ENCODE measurements at regions not wholly inside any gene's neighbourhood (a gene's known extent, or its start where the extent isn't known, plus 50 kb on each side); places are given as distances from the start of the nearest gene placed in this dataset.

GRCh38 chr2:133653056-133653455, 84.8 kb upstream of the NCKAP5 start:
- Histone ChIP-seq H3K79me2 (ENCODE audit: insufficient read depth) (no peaks in the 10 kb centered on the region), H3K9me3 (no peaks in the 10 kb centered on the region), H3F3A (replicated peaks; ENCODE audit: insufficient read depth) (no peaks in the 10 kb centered on the region), H2AFZ (ENCODE audit: low read depth) (no peak overlapping the region), H3K9ac (no peak overlapping the region), H3K4me1 (ENCODE audit: control insufficient read depth in 1 of 2, insufficient read depth in 2 of 2, low read depth in 1 of 2, low read length in 1 of 2) (peaks cover 0 to 5% of the 10 kb centered on the region in 2 experiments; a peak in 1 of 4 replicates), H3K27me3 (ENCODE audit: insufficient read depth) (no peaks in the 10 kb centered on the region), H3K9me2 (no peaks in the 10 kb centered on the region), H3K4me3 (ENCODE audit: low read depth in 2 of 2, low read length in 1 of 2) (no peak overlapping the region), H4K20me1 (ENCODE audit: insufficient read depth) (no peaks in the 10 kb centered on the region), H3K27ac (ENCODE audit: low read depth in 2 of 2, low read length in 1 of 2) (no peak overlapping the region), H3K36me3 (replicated peaks in 1 of 2; ENCODE audit: control insufficient read depth in 1 of 2, insufficient read depth in 2 of 2, low read length in 1 of 2) (no peaks in the 10 kb centered on the region), H3K4me2 (no peak overlapping the region)
- ChIA-PET POLR2A (no interaction called here), CTCF (no interaction called here)
- no peak for DNase-seq
- TF ChIP-seq MXI1 (IDR thresholded peaks at IDR 0.05; ENCODE audit: low read depth, low read length) (no peak), MEF2A (IDR thresholded peaks at IDR 0.05; ENCODE audit: borderline replicate concordance, low read depth) (no peak), RFX5 (IDR thresholded peaks at IDR 0.05; ENCODE audit: low read length) (no peak), POLR2AphosphoS5 (IDR thresholded peaks at IDR 0.05; ENCODE audit: low read depth, low read length) (no peak)

- CTCF ChIA-PET = interaction anchor here (1.2 to 1.3 kb wide), 2 partner anchors 9 to 19 kb away, joined by 3 to 4 read pairs; no protein-coding TSS in a partner anchor
These were observed 86.7 kb upstream of the NCKAP5 start for GRCh38 chr2:133654949-133655348.

DNA sequence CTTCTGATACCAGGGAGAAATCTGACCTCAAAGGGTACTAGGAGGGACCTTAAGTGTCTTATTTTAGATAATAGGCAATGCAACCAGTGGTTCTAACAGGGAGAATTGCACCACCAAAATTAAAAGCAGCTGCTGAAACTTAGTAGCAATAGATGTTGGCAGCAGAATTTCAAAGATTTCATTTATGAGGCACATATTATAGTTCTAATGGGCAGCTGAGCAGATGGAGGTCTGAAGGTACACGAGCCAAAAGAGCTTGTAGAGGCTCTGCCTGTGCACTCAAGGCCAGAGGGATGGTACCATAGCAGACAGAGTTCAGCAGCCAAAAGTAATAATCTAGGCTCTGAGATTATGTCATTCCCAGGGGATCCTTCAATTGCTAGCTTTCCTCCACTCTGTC, 87.3 kb upstream of the NCKAP5 start:
- H3K27me3 ChIP-seq (ENCODE audit: insufficient read depth) = no peaks in the 10 kb centered on the region
- POLR2A ChIA-PET = no interaction called here
- H3K4me1 ChIP-seq (ENCODE audit: control insufficient read depth in 1 of 2, insufficient read depth in 2 of 2, low read depth in 1 of 2, low read length in 1 of 2) = peaks cover 0 to 5% of the 10 kb centered on the region in 2 experiments; a peak in 2 of 4 replicates
- H3K4me2 ChIP-seq = no peak overlapping the region
- no peaks in the 10 kb centered on the region for H3K9me3 ChIP-seq
- no peaks in the 10 kb centered on the region for H3F3A ChIP-seq (replicated peaks; ENCODE audit: insufficient read depth)
- no peaks in the 10 kb centered on the region for H3K36me3 ChIP-seq (replicated peaks in 1 of 2; ENCODE audit: control insufficient read depth in 1 of 2, insufficient read depth in 2 of 2, low read length in 1 of 2)
- no peak overlapping the region for H3K27ac ChIP-seq (ENCODE audit: low read depth in 2 of 2, low read length in 1 of 2)
- no peak overlapping the region for H3K9ac ChIP-seq
- CTCF ChIA-PET = interaction anchor here (0.9 to 1.2 kb wide), 2 partner anchors 9 to 30 kb away, joined by 3 read pairs; no protein-coding TSS in a partner anchor
- TF ChIP-seq RFX5 (IDR thresholded peaks at IDR 0.05; ENCODE audit: low read length) = no peak
- TF ChIP-seq RCOR1 (IDR thresholded peaks at IDR 0.05; ENCODE audit: low read length) = no peak
- no peak for TF ChIP-seq EZH2phosphoT487 (IDR thresholded peaks at IDR 0.05; ENCODE audit: borderline replicate concordance, low read depth)
- TF ChIP-seq MEF2A (IDR thresholded peaks at IDR 0.05; ENCODE audit: borderline replicate concordance, low read depth) = no peak
- TF ChIP-seq, protein P1, sequence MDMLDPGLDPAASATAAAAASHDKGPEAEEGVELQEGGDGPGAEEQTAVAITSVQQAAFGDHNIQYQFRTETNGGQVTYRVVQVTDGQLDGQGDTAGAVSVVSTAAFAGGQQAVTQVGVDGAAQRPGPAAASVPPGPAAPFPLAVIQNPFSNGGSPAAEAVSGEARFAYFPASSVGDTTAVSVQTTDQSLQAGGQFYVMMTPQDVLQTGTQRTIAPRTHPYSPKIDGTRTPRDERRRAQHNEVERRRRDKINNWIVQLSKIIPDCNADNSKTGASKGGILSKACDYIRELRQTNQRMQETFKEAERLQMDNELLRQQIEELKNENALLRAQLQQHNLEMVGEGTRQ (IDR thresholded peaks at IDR 0.05; ENCODE audit: borderline replicate concordance, low read depth, low read length) = no peak
- TF ChIP-seq JUND (IDR thresholded peaks at IDR 0.05) = no peak
- TF ChIP-seq ZBTB33 (IDR thresholded peaks at IDR 0.05; ENCODE audit: borderline replicate concordance, low read depth) = no peak
- H3K4me3 ChIP-seq (ENCODE audit: low read depth in 2 of 2, low read length in 1 of 2) = no peak overlapping the region
- no peak overlapping the region for H2AFZ ChIP-seq (ENCODE audit: low read depth)
- WGBS (ENCODE audit: low lambda C conversion rate) = 27% methylated on average over 1 of the region's 1 CpG
- H3K79me2 ChIP-seq (ENCODE audit: insufficient read depth) = no peaks in the 10 kb centered on the region
- H3K9me2 ChIP-seq = no peaks in the 10 kb centered on the region
- DNase-seq = no peak
- no peaks in the 10 kb centered on the region for H4K20me1 ChIP-seq (ENCODE audit: insufficient read depth)

More at GRCh38 chr2:133654949-133655348, 86.7 kb upstream of the NCKAP5 start:
- no peak overlapping the region for H3K4me2 ChIP-seq
- H3K9me2 ChIP-seq = no peaks in the 10 kb centered on the region
- no peaks in the 10 kb centered on the region for H3K79me2 ChIP-seq (ENCODE audit: insufficient read depth)
- POLR2A ChIA-PET = no interaction called here
- H3K9ac ChIP-seq = no peak overlapping the region
- H3K27me3 ChIP-seq (ENCODE audit: insufficient read depth) = no peaks in the 10 kb centered on the region
- no peak for TF ChIP-seq FOSL2 (IDR thresholded peaks at IDR 0.05; ENCODE audit: borderline replicate concordance, low read depth)
- no peak overlapping the region for H3K27ac ChIP-seq (ENCODE audit: low read depth in 2 of 2, low read length in 1 of 2)
- H2AFZ ChIP-seq (ENCODE audit: low read depth) = no peak overlapping the region
- H3K4me3 ChIP-seq (ENCODE audit: low read depth in 2 of 2, low read length in 1 of 2) = no peak overlapping the region
- no peaks in the 10 kb centered on the region for H3K9me3 ChIP-seq
- DNase-seq = no peak
- no peaks in the 10 kb centered on the region for H4K20me1 ChIP-seq (ENCODE audit: insufficient read depth)
- H3K36me3 ChIP-seq (replicated peaks in 1 of 2; ENCODE audit: control insufficient read depth in 1 of 2, insufficient read depth in 2 of 2, low read length in 1 of 2) = no peaks in the 10 kb centered on the region
- no peaks in the 10 kb centered on the region for H3F3A ChIP-seq (replicated peaks; ENCODE audit: insufficient read depth)
- H3K4me1 ChIP-seq (ENCODE audit: control insufficient read depth in 1 of 2, insufficient read depth in 2 of 2, low read depth in 1 of 2, low read length in 1 of 2) = peaks cover 0 to 5% of the 10 kb centered on the region in 2 experiments; a peak in 2 of 4 replicates
